Uterus (tissue), 2 donors: ENCODE measurements at regions not wholly inside any gene's neighbourhood (a gene's known extent, or its start where the extent isn't known, plus 50 kb on each side); places are given as distances from the start of the nearest gene placed in this dataset.

Source experiments
- CTCF ChIP-seq, 4 experiments: fragments of 200-600 bp in 2 of 4; fragments of 450-650 bp in 2 of 4; sonication (generic) in 2 of 4; IDR thresholded peaks; one replicate each; pipeline ENCODE4 v1.5.1; 2016 to 2019; ENCODE audit warnings: antibody characterized with exemption in 4 of 4, mild to moderate bottlenecking in 2 of 4, moderate library complexity in 1 of 4
- POLR2A ChIP-seq, 2 donors: fragments of 450-650 bp; IDR thresholded peaks; one replicate each; pipeline ENCODE4 v1.6.1; 2016; ENCODE audit warnings: antibody characterized with exemption in 2 of 2, mild to moderate bottlenecking in 1 of 2, moderate library complexity in 1 of 2

GRCh38 chr1:168408539-168408865, 127.8 kb downstream of the TBX19 start:
- TF ChIP-seq POLR2A (IDR thresholded peaks at IDR 0.05): no peak
- no peak for TF ChIP-seq CTCF (IDR thresholded peaks at IDR 0.05)
